K562 (cell line): ENCODE measurements at regions not wholly inside any gene's neighbourhood (a gene's known extent, or its start where the extent isn't known, plus 50 kb on each side); places are given as distances from the start of the nearest gene placed in this dataset.

Experiments
- CC2D1A ChIP-seq: fragments of 450-650 bp; IDR thresholded peaks from 2 replicates; pipeline ENCODE4 v1.6.1; 2017; ENCODE audit warnings: mild to moderate bottlenecking
- CREB3L1 ChIP-seq: fragments of 450-650 bp; IDR thresholded peaks from 2 replicates; pipeline ENCODE4 v1.6.1; 2014; ENCODE audit warnings: low read depth, mild to moderate bottlenecking, moderate library complexity, borderline replicate concordance
- HDAC2 ChIP-seq: fragments of 450-650 bp; IDR thresholded peaks from 2 replicates; pipeline ENCODE4 v1.6.1; 2016; ENCODE audit warnings: mild to moderate bottlenecking
- HNRNPLL ChIP-seq: fragments of 200-400 bp; formaldehyde crosslinking; IDR thresholded peaks from 2 replicates; pipeline ENCODE4 v1.6.1; 2017; ENCODE audit warnings: low read length, low read depth, mild to moderate bottlenecking; ENCODE audit not compliant: poor library complexity, severe bottlenecking
- KLF13 ChIP-seq: fragments of 450-650 bp; IDR thresholded peaks from 2 replicates; pipeline ENCODE4 v1.6.1; 2016; ENCODE audit warnings: missing genetic modification characterization, low read depth, mild to moderate bottlenecking, missing compliant biosample characterization, moderate library complexity, borderline replicate concordance
- LARP7 ChIP-seq: fragments of 450-650 bp; IDR thresholded peaks from 2 replicates; pipeline ENCODE4 v1.6.1; 2016
- MCM5 ChIP-seq: fragments of 450-650 bp; IDR thresholded peaks from 2 replicates; pipeline ENCODE4 v1.6.1; 2016; ENCODE audit warnings: low read depth
- NR3C1 ChIP-seq: sonication (generic); formaldehyde crosslinking; IDR thresholded peaks from 2 replicates; pipeline ENCODE4 v1.8.1; 2022; ENCODE audit warnings: missing genetic modification reagents
- OTX1 ChIP-seq: fragments of 450-650 bp; formaldehyde crosslinking; IDR thresholded peaks from 2 replicates; pipeline ENCODE4 v1.4.0; 2022; ENCODE audit warnings: mild to moderate bottlenecking
- SRF ChIP-seq, 2 experiments: fragments of 250-450, 450-650 bp in 1 of 2; sonication (Bioruptor Pico) in 1 of 2; sonication (generic) in 1 of 2; formaldehyde crosslinking; IDR thresholded peaks; 2 replicates each; pipeline versions ENCODE4 v1.5.0 to v1.5.1; 2020 to 2022; ENCODE audit warnings: mild to moderate bottlenecking in 1 of 2, missing genetic modification reagents in 1 of 2
- STAT5B ChIP-seq: fragments of 250-450 bp; sonication (Bioruptor Pico); IDR thresholded peaks from 2 replicates; pipeline ENCODE4 v1.8.0; 2021; ENCODE audit warnings: mild to moderate bottlenecking, inconsistent platforms
- THRAP3 ChIP-seq: fragments of 450-650 bp; IDR thresholded peaks from 2 replicates; pipeline ENCODE4 v1.6.1; 2016; ENCODE audit warnings: mild to moderate bottlenecking, inconsistent platforms, borderline replicate concordance
- WHSC1 ChIP-seq: IDR thresholded peaks from one replicate; pipeline ENCODE4 v1.6.1; 2012; ENCODE audit warnings: low read length, control low read depth, inconsistent platforms
- ZNF707 ChIP-seq: fragments of 250-450 bp; sonication (Bioruptor Pico); conservative IDR thresholded peaks from 2 replicates; pipeline ENCODE4 v1.8.0; 2022; ENCODE audit warnings: inconsistent platforms, mild to moderate bottlenecking, moderate library complexity
- TF ChIP-seq, protein P1 (sequence below): fragments of 450-650 bp; IDR thresholded peaks from 2 replicates; pipeline ENCODE4 v1.6.1; 2016; ENCODE audit warnings: low read depth
- TF ChIP-seq, protein P2 (sequence below): fragments of 200-800 bp; sonication (Bioruptor generic); IDR thresholded peaks from 2 replicates; pipeline ENCODE4 v1.6.1; 2017; ENCODE audit warnings: missing genetic modification characterization, missing compliant biosample characterization
- TF ChIP-seq, protein P3 (sequence below): fragments of 450-650 bp; formaldehyde crosslinking; IDR thresholded peaks from 2 replicates; pipeline ENCODE4 v1.4.0; 2020; ENCODE audit warnings: mild to moderate bottlenecking

- TF ChIP-seq, protein P1, sequence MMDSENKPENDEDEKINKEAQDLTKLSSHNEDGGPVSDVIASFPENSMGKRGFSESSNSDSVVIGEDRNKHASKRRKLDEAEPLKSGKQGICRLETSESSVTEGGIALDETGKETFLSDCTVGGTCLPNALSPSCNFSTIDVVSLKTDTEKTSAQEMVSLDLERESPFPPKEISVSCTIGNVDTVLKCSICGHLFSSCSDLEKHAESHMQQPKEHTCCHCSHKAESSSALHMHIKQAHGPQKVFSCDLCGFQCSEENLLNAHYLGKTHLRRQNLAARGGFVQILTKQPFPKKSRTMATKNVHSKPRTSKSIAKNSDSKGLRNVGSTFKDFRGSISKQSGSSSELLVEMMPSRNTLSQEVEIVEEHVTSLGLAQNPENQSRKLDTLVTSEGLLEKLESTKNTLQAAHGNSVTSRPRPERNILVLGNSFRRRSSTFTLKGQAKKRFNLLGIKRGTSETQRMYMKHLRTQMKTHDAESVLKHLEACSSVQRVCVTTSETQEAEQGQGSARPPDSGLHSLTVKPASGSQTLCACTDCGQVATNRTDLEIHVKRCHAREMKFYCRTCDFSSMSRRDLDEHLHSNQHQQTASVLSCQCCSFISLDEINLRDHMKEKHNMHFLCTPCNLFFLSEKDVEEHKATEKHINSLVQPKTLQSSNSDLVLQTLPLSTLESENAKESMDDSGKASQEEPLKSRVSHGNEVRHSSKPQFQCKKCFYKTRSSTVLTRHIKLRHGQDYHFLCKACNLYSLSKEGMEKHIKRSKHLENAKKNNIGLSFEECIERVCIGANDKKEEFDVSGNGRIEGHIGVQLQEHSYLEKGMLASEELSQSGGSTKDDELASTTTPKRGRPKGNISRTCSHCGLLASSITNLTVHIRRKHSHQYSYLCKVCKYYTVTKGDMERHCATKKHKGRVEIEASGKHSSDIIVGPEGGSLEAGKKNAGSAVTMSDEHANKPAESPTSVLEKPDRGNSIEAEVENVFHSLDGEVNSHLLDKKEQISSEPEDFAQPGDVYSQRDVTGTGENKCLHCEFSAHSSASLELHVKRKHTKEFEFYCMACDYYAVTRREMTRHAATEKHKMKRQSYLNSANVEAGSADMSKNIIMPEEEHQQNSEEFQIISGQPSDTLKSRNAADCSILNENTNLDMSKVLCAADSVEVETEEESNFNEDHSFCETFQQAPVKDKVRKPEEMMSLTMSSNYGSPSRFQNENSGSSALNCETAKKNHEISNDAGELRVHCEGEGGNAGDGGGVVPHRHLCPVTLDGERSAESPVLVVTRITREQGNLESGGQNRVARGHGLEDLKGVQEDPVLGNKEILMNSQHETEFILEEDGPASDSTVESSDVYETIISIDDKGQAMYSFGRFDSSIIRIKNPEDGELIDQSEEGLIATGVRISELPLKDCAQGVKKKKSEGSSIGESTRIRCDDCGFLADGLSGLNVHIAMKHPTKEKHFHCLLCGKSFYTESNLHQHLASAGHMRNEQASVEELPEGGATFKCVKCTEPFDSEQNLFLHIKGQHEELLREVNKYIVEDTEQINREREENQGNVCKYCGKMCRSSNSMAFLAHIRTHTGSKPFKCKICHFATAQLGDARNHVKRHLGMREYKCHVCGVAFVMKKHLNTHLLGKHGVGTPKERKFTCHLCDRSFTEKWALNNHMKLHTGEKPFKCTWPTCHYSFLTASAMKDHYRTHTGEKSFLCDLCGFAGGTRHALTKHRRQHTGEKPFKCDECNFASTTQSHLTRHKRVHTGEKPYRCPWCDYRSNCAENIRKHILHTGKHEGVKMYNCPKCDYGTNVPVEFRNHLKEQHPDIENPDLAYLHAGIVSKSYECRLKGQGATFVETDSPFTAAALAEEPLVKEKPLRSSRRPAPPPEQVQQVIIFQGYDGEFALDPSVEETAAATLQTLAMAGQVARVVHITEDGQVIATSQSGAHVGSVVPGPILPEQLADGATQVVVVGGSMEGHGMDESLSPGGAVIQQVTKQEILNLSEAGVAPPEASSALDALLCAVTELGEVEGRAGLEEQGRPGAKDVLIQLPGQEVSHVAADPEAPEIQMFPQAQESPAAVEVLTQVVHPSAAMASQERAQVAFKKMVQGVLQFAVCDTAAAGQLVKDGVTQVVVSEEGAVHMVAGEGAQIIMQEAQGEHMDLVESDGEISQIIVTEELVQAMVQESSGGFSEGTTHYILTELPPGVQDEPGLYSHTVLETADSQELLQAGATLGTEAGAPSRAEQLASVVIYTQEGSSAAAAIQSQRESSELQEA: no peak
- TF ChIP-seq ZNF707 (CRISPR knock-in tag) (no peak), CC2D1A (no peak), CREB3L1 (no peak), HNRNPLL (no peak), THRAP3 (no peak), HDAC2 (no peak; the same call in 1 of the 2 replicates), KLF13 (tag) (no peak), LARP7 (no peak), NR3C1 (CRISPR knock-in tag) (no peak), SRF (CRISPR knock-in tag; IDR thresholded peaks at IDR 0.05) (peak in 1 of 2 experiments; percentile 38; a peak in 1 of 4 replicates), MCM5 (no peak), STAT5B (no peak), WHSC1 (no peak), OTX1 (CRISPR knock-in tag) (0 out of 2 replicates have a peak, but pooled peaks have one; percentile 28)
- TF ChIP-seq, protein P2, sequence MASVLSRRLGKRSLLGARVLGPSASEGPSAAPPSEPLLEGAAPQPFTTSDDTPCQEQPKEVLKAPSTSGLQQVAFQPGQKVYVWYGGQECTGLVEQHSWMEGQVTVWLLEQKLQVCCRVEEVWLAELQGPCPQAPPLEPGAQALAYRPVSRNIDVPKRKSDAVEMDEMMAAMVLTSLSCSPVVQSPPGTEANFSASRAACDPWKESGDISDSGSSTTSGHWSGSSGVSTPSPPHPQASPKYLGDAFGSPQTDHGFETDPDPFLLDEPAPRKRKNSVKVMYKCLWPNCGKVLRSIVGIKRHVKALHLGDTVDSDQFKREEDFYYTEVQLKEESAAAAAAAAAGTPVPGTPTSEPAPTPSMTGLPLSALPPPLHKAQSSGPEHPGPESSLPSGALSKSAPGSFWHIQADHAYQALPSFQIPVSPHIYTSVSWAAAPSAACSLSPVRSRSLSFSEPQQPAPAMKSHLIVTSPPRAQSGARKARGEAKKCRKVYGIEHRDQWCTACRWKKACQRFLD: peak; percentile 80; the same call in 1 of the 2 replicates
- TF ChIP-seq, protein P3, sequence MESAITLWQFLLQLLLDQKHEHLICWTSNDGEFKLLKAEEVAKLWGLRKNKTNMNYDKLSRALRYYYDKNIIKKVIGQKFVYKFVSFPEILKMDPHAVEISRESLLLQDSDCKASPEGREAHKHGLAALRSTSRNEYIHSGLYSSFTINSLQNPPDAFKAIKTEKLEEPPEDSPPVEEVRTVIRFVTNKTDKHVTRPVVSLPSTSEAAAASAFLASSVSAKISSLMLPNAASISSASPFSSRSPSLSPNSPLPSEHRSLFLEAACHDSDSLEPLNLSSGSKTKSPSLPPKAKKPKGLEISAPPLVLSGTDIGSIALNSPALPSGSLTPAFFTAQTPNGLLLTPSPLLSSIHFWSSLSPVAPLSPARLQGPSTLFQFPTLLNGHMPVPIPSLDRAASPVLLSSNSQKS (CRISPR knock-in tag): no peak
Observed at GRCh38 chr7:106345421-106346166, 60.8 kb upstream of the NAMPT start (continued).
